ENCODE measurements at regions not wholly inside any gene's neighbourhood (a gene's known extent, or its start where the extent isn't known, plus 50 kb on each side); places are given as distances from the start of the nearest gene placed in this dataset.

DNA sequence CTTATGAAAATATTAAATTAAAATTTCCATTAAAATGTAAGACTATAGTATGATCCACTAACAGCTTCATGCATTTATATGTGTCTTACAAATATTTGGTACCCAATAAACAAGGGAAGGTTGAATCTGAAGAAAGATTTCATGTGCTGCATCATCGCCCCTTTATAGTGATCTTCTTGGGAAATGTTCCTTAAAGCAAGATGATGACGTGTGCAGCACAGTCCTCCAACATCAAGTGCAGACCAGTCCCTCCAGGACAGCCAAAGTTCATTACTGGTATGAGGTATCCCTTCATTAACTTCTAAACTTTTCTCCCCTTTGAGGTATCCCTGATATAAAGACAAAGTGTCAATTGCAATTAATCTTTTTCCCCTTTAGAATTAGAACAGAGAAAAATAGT is 567.0 kb downstream of the METTL15 start:
- intact Hi-C loops (cut with micrococcal nuclease), result no loop called here
- CTCF ChIA-PET, result no interaction called here

GRCh38 chr11:28674433-28675103 is 566.4 kb downstream of the METTL15 start:
- no peak for ATAC-seq (ENCODE audit: low read depth)
- no peak for DNase-seq
- ChIA-PET CTCF (interaction anchor here (1.0 kb wide), 1 partner anchor 976 kb away, joined by 6 read pairs; no protein-coding TSS in a partner anchor), POLR2A (no interaction called here)
- intact Hi-C loops (cut with micrococcal nuclease), result no loop called here
- no peak overlapping the region for H3K27ac Mint-ChIP-seq
- H3K27me3 Mint-ChIP-seq, result no peaks in the 10 kb centered on the region
- no peaks in the 10 kb centered on the region for H3K4me1 Mint-ChIP-seq
- H3K9me3 Mint-ChIP-seq, result no peaks in the 10 kb centered on the region
- no peak overlapping the region for H3K4me3 Mint-ChIP-seq
- TF ChIP-seq, protein P1, sequence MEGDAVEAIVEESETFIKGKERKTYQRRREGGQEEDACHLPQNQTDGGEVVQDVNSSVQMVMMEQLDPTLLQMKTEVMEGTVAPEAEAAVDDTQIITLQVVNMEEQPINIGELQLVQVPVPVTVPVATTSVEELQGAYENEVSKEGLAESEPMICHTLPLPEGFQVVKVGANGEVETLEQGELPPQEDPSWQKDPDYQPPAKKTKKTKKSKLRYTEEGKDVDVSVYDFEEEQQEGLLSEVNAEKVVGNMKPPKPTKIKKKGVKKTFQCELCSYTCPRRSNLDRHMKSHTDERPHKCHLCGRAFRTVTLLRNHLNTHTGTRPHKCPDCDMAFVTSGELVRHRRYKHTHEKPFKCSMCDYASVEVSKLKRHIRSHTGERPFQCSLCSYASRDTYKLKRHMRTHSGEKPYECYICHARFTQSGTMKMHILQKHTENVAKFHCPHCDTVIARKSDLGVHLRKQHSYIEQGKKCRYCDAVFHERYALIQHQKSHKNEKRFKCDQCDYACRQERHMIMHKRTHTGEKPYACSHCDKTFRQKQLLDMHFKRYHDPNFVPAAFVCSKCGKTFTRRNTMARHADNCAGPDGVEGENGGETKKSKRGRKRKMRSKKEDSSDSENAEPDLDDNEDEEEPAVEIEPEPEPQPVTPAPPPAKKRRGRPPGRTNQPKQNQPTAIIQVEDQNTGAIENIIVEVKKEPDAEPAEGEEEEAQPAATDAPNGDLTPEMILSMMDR (IDR thresholded peaks at IDR 0.05), result no peak
- no peaks in the 10 kb centered on the region for H3K36me3 Mint-ChIP-seq (ENCODE audit: low read depth)

More for the DNA sequence above, 567.0 kb downstream of the METTL15 start:
- H3K27ac Mint-ChIP-seq, result no peak overlapping the region
- no peak for ATAC-seq (ENCODE audit: low read depth)
- TF ChIP-seq, protein P1 (IDR thresholded peaks at IDR 0.05), result no peak
- H3K36me3 Mint-ChIP-seq (ENCODE audit: low read depth), result no peaks in the 10 kb centered on the region
- H3K4me3 Mint-ChIP-seq, result no peak overlapping the region
- H3K9me3 Mint-ChIP-seq, result no peaks in the 10 kb centered on the region
- no peak for DNase-seq
- H3K27me3 Mint-ChIP-seq, result no peaks in the 10 kb centered on the region
- no peaks in the 10 kb centered on the region for H3K4me1 Mint-ChIP-seq
- POLR2A ChIA-PET, result no interaction called here

- TF ChIP-seq, protein P1 (IDR thresholded peaks at IDR 0.05), result no peak
- DNase-seq, result no peak
- no peaks in the 10 kb centered on the region for H3K4me1 Mint-ChIP-seq
- intact Hi-C loops (cut with micrococcal nuclease), result no loop called here
- ATAC-seq (ENCODE audit: low read depth), result no peak
- H3K4me3 Mint-ChIP-seq, result no peak overlapping the region
- no peaks in the 10 kb centered on the region for H3K36me3 Mint-ChIP-seq (ENCODE audit: low read depth)
- H3K27me3 Mint-ChIP-seq, result no peaks in the 10 kb centered on the region
- POLR2A ChIA-PET, result no interaction called here
- no peaks in the 10 kb centered on the region for H3K9me3 Mint-ChIP-seq
- CTCF ChIA-PET, result interaction anchor here (0.6 to 1.0 kb wide), 3 partner anchors 835 to 1119 kb away, joined by 3 to 6 read pairs (median 3); no protein-coding TSS in a partner anchor
- H3K27ac Mint-ChIP-seq, result no peak overlapping the region
Observed at GRCh38 chr11:28673691-28674432, 565.7 kb downstream of the METTL15 start.

DNA sequence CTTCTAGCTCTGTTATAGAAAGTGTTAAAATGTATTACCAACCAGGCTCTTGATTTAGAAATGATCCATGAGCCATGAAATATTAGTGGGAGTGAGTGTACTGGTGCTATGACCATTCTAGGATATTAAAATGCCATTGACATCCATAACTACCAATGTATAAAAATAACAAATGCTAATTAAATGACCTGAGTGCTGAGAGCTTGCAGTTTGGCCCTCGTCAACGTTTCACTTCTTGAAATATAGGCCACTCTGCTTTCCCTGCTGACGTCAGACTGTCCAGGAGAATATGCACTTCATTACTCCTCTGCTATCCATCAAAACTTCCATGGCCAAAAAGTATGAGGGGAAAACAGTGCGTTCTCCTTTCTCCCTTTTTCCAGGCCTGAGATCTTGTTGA is 563.1 kb downstream of the METTL15 start:
- Mint-ChIP-seq H3K9me3 (no peaks in the 10 kb centered on the region), H3K4me1 (no peaks in the 10 kb centered on the region), H3K4me3 (no peak overlapping the region), H3K27ac (no peak overlapping the region), H3K36me3 (ENCODE audit: low read depth) (no peaks in the 10 kb centered on the region), H3K27me3 (no peaks in the 10 kb centered on the region)
- ATAC-seq (ENCODE audit: low read depth) (no peak), DNase-seq (no peak)
- TF ChIP-seq, protein P1 (IDR thresholded peaks at IDR 0.05), result no peak
- POLR2A ChIA-PET, result no interaction called here
- intact Hi-C loops (cut with micrococcal nuclease), result no loop called here
- CTCF ChIA-PET, result no interaction called here

GRCh38 chr11:28666632-28667031 is 558.4 kb downstream of the METTL15 start:
- DNase-seq (no peak), ATAC-seq (ENCODE audit: low read depth) (no peak)
- H3K4me1 Mint-ChIP-seq, result no peaks in the 10 kb centered on the region
- ChIA-PET POLR2A (no interaction called here), CTCF (no interaction called here)
- H3K27me3 Mint-ChIP-seq, result no peaks in the 10 kb centered on the region
- H3K27ac Mint-ChIP-seq, result no peak overlapping the region
- H3K9me3 Mint-ChIP-seq, result no peaks in the 10 kb centered on the region
- TF ChIP-seq, protein P1 (IDR thresholded peaks at IDR 0.05), result no peak
- no peaks in the 10 kb centered on the region for H3K36me3 Mint-ChIP-seq (ENCODE audit: low read depth)
- intact Hi-C loops (cut with micrococcal nuclease), result no loop called here
- H3K4me3 Mint-ChIP-seq, result no peak overlapping the region
